GM18870 (cell line): ENCODE measurements at regions not wholly inside any gene's neighbourhood (a gene's known extent, or its start where the extent isn't known, plus 50 kb on each side); places are given as distances from the start of the nearest gene placed in this dataset.

Experiments
- ATAC-seq: cut with Tn5 transposase; IDR thresholded peaks from one replicate; pipeline ENCODE4 v1.9.1; 2021; ENCODE audit warnings: moderate library complexity; ENCODE audit not compliant: unreplicated experiment

DNA sequence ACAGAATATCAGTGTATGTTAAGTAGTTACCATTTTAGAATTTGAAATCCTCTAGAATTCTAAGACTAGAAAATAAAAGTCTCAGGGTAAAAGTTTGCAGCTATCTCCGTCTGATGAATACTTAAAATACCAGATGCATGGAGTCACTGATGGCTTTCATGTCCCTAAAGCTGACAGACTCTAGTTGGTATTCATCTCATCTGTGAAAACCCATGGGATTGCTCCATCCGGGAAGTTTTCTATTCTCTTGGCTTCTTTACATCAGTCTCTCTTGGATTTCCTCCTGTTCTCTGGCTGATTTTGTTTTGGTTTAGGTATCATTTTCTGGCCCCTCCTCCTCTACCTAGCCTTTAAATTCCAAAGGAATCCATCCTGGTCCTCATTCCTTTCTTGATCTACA, 465.6 kb upstream of the POU3F3 start:
- ATAC-seq, result no peak

DNA sequence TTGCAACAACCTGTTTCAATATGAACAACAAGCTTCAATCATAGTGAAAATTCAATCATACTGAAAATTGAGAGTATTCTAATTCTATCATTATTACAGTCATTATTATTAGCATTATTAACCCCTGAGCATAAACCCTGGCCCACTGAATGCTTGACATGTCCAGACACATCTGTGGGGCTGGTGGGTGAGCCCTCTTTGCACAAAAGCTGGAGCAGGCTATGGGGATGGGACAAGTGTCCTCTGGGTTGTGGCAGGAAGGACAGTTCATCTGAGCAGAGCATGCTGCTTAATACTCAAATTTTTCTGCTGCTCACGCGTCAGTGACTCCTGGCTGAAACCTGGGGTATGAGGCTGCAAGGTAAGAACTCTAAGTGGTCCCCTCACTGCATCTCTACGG, 451.1 kb upstream of the POU3F3 start:
- no peak for ATAC-seq

DNA sequence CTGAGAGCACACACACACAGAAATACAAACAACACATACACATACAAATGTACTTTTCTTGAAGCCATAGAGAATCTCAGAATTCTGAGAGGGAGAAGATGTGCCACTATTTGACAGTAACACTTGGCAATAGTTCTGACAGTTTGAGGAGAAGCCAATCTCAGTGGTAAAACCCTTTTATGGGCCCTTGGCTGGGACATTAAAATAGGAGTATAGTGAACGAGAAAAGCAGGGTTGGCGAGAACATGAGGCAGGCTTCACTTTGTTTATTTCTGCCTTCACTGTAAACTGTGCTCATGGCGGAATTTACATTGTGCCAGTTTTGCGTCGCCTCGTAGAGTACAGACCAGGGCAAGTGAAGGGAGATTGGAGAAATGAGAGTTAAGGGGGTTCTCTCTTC, 449.4 kb upstream of the POU3F3 start:
- no peak for ATAC-seq

DNA sequence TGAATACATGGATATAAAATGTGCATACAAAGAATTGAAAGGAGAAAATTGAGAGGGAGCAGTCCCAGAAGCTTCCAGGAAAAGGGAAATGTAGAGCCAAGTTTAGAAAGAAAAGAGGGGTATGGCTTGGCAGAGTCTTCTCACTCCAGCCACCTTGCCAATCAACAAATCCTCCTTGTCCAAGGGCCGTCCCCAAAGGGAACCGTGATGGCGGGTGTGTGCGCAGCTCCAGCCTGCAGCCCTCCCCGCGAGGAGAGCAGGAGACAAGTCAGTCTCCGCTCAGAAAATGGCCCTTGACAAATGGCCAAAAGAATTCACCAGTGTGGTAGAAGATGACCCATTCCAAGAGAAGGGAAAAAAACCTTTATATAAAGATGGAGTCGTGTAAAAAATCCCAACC, 448.3 kb upstream of the POU3F3 start:
- no peak for ATAC-seq

DNA sequence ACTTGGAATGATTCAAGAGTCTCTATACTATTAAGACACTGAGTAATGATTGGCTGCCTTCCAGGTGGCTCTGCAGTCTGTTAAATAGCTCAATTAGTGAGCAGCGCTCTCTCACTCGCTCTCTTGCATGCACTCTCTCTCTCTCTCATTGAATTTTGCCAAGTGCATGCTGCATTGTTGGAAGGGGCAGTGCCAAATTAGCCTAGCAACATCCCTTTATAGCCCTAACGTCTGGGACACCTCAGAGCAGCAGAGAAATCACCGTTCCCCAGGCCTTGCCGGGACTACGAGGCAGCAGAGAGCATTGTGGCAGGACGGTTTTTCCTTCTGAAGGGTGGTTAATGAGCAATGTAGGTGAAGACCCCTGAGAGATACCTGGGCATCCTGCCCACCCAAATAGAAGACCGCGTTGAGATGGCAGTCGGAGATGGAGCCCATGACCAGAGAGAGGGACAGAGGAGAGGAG, 447.6 kb upstream of the POU3F3 start:
- no peak for ATAC-seq

DNA sequence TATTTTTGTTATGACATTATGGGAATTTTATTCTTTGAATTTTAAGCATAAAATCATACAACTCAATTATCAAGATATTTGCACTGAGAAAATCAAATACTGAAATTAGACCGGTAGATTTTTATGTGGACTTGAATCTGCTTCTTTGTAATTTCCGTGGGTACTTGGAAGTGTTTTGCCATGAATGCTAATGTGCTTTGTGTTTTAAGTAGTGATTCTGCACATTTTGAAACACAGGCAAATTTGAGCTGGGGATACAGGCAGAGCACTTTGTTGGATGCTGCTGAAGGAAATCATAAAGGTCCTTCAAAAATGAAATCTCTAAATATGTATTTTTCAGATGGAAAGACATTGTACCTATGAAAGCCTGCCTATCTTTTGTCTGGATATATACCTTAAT, 446.3 kb upstream of the POU3F3 start:
- no peak for ATAC-seq

DNA sequence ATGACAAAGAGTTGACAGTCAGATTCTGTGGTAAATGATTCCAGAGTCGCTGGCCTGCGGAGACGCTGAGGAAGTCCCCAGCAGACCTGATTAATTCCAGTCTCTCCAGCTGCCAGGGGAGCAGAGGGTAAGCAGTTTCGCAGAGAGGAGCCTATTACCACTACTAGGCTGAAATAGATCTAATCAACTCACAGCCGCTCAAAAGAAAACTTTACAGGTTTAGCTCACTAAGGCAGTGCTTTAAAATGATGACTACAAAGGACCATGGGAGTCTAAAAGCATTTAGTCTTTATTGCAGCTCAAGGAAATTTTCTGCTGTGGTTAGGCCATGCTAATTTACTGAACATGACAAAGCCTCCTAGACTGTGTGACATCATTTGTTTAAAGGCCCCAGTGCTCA, 445.6 kb upstream of the POU3F3 start:
- ATAC-seq, result no peak

DNA sequence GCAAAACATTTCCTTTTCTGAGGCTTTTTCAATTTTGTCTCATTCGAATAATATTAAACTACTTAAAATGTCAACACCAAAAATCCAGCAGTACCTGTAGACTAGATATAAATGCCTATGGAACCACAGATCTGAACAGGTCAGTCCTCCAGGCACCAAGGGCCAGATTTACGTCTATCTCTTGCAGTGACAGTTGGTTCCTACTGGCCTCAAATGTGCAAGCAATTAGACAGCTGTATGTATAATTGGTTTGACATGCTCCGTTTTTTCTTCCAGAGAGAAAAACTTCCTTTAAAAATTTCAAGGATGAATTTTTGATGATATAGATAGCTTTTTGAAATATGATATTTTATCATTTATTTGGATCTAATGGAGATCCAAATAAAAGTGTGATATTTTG, 443.8 kb upstream of the POU3F3 start:
- no peak for ATAC-seq

DNA sequence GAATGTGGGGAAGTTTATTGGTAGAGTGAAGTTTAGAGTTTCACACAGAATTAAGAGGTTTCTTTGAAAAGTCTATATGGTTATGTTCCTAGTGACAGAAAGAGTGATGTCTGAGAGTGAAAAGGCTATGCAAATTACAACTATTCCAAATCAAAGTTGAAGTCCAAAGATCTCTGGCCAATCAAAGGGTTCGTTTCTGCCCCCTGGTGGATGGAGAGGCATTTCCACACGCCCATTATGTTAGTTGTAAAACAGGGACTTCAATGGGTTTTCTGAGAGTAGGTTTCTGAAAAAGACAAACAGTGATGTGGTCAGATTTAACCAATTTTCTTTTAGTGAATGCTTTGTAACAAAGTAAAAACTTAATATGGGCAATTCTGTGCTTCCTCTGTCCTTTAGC, 441.5 kb upstream of the POU3F3 start:
- no peak for ATAC-seq

DNA sequence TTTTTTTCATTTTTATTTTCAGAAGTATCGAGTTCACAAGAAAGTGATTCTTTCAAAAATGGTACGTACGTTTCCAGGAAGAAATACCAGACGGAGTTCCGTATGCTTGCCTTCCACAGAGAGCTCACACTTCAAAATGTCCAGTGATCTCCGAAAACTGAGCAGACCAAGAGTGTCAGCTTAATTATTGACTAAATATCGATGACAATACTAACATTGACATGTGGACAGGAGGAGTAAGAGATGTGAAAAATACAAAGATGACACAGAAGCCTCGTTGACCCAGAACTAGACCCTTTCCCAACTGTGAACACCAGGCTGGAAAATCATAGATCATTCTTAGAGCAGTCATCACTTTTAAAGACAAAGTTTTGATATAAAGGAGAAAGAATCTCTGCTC, 440.0 kb upstream of the POU3F3 start:
- no peak for ATAC-seq

DNA sequence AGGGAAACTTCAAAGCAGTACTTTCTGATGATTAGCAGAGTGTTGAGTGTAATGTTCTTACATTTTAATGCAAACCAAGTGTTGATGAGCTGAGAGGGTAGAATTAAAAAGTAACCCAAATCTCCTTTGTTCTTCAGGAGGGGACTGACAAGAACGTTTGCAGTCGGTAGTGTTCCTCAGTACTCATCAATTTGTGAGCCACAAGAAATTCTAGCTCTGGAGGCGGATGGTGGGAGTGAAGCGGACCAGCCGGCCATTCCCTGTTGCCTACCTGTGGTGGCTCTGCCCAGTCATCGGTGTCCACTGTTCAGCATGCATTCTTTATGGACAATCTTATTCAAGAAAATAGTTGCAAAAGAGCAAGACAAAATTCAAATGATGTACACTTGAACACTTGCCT, 438.6 kb upstream of the POU3F3 start:
- ATAC-seq, result no peak

DNA sequence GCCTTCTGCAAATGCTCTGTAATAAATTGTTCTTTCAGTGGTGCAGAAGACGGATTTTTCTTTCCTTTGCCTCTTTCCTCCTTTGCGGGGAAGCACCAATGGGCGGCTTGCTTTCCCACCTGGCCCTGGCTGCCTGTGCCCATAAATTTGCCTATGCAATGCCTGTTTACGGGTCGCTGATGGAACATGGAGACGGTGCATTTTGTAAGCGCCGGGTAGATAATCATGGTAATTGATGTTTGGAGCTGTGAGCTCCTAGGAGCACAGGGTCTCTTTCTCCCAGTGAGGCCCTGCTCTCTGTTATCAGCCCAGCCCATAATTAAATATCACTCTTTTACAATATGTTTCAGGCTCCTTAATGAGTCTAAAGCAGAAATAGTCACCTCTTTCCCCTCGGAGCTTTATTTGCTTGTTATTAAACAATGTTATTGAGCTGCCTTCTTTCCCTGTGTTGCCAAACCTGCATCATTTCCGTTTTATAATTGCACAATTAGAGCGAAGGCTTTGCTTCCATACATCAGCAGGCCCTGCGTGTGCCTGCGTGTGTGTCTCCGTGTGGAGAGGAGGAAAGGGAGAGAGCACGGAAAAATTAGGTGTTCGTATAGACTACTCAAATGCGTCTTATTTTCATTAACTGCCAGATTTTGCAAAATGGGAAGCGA, 437.4 kb upstream of the POU3F3 start:
- ATAC-seq, result no peak

DNA sequence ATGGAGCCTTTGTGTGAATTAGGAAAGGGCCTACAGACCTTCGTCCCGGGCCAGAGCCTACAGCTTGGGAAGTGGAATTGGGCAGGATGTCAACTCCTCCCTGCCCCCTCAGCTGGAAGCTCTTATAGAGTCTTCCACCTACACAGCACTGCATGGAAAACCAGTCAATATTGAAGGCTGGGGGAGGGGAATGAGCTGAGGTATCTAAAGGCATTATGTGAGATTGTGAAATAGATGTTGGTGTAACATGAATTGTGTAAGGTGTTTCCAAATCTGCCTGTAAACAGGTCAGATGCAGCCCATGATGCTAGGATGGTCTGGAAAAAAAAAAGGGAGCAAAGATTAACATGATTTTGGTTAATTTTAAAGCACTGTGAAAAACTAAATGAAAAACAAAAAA, 433.5 kb upstream of the POU3F3 start:
- no peak for ATAC-seq

DNA sequence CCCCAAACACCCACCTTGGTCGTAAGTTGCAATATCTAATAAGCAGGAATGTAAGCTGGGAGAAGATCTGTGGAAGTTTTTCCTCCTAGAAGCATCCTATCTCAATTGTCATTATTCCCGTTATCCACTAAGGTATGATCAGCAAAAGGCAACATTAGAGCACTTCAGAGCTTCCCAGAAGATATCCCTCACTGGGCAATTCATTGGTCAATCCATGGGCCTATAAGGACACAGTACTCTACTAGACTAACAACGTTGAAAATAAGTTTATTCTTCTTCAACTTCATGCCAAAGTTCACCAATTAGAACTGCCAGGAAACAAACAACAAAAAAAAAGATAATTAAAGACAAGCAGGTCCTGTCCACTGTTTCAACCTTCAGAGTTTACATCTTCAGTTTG, 433.0 kb upstream of the POU3F3 start:
- ATAC-seq, result no peak

DNA sequence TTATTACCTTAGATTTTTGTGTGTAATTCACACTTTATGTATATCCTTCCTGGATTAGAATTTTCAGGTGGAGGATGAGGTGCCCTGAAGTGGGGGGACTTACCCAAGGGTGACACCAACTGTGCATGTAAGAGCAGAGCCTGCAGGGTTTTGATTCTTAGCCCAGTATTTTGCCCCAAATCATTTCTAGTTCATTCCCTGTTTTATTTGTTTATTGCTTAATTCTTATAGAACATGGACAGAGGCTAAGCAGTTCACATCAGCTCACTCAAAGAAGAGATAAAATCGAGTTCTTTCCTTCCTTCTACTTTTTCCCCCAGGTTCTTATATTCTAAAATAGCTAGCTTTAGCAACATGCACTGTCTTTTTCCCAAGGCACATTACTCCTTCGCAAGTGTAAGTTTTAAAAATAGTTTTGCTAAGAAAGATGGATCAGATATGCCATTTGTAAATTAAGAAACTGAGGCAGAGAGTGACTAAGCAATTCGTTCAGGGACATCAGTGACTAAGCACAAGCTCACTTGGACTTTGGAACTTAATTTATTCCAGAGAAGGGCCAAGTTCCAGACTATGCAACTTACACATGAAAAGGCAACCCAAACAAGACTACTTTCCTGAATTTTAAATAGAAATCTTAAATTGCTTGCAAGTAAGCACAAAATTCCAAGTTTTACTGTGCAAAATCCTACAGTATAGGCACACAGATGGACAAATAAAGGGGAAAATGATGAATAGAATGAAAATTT, 427.9 kb upstream of the POU3F3 start:
- ATAC-seq, result no peak

DNA sequence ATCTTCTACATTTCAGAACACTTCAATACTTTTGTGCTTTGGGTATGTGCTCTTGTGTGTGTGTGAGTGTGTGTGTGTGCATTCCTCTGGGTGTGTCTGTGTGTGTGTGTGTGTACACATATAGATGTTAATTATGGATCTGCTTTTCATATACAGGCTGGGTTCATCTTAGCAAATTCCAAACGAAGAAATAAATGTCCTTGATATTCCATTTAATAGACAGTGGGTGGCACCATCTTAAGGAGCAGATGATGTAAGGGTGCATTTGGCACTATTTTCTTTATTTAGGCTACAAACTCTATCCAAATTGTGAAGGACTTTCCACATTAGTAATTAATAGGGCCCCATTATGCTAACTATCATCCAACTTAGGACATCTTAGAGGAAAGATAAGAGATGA, 425.8 kb upstream of the POU3F3 start:
- ATAC-seq, result no peak

DNA sequence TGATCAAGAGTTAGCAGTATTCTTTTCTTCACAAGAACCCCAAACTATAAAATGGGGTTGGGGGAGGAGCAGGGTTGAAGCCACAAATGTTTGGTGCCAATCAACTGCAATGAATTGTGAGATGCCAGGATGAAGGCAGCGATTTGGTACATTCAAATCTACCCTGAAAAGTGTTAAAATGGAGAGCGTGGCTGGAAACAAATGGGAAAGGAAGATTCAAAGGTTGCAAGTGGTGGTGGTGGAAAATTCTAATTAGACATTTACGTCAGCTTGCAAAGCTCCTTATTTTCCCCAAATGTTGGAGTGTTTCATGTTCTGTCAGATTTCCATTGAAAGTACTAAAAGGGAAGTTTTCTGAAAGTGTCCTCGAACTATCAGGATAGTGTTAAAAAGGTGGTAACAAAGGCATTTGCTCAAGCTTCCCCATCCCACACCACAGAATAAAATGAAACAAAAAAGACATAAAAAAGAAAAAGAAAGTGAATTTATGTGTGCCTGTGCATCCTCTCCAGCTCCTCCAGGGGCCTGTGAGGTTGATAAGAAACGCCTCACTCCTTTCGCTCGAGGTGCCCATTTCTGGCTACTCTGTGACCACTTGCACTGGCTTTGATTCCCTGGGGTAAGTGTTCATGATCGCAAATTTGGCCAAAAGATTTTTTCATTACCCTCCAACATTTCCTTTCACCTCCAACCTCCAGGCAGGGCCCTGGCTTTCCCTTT, 424.1 kb upstream of the POU3F3 start:
- ATAC-seq, result no peak

DNA sequence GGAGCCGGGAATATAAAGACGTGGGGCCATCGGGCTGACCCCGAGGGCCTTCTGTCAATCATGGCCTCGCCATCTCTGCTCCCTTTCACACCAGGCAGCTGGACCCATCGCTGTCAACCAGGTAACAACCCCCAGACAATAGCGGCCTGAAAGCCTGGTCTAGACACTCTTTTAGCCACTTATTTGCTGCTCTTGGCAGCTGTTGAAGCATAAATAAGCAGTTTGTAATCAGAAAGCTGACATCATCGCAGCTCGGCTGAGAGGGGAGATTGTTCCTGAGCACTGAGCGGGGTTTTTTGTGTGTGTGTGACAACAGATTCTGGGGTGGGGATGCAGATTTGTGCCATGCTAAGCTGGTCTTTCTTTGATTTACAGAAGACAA, 423.6 kb upstream of the POU3F3 start:
- ATAC-seq, result no peak

DNA sequence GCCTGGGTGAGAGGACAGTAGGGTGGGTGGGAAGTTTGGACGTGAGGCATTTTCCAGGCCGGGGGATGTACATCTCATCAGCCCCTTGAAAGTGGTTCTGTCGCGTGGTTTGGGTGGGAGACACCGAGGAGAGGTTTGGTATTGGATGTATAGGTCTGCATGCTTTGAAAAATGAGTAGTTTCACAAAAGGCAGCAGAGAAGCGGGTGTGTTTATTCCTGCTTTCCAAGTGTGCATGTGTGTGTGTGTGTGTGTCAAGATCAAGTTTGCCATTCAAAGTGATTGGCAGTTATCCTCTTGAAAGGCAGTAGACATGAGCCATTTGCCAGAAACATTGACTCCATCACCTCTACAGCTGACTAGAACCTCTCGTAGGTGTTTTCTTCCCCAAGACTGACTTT, 423.1 kb upstream of the POU3F3 start:
- ATAC-seq, result no peak

DNA sequence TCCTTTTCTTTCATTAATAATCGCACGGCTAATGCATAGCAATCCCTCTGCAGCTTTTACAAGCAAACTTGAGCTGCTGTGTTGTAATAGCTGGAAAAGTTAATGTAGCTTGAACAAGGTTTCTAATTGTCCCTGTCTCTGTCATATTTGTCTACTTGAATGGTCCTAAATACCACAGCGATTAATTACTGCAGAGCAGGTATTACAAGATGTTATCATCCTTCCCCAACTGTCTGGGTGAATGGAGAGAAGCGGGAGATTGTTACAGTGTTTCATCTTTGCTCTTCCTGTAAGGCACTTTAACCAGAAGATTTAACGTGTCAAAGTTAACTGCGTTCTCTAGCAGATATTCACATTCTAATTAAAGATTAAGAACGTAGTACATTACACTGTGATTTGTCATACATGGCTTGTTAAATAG, 422.2 kb upstream of the POU3F3 start:
- ATAC-seq, result no peak

DNA sequence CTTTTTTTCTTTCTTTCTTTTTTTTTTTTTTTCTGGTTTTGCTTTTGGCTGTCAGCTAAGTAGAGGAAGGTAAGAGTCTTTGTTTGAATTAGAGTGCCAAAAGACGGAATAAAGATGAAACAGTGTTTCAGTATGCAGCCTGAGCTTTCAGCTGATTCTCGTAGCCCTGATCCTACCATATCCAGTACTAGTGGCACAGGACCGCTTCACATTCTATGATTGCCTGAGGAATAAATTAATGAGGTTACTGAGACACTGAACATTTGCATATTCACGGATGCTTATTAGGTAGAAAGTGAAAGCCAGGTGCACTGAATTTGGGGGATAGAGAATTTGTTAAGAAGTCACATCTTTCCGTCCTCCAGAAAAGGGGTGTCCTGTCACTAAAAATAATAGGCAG, 421.5 kb upstream of the POU3F3 start:
- no peak for ATAC-seq

DNA sequence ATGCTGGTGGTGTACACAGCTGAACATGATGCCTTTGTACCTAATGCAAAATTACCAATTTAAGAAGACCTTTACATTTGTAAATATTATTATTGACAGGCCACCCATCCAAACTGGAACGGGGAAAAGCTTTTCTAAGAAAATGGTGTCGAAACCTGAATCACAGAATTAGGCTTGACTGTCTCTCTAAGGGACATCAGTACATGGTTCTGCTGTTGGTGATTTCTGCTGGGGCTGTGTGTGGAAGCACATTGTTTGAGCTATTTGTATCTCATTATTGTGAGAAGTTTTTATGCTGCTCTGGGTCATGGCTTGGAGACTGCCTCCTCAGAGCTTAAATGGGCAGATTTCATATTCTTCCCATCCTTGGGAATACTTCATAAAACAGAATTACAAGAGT, 420.9 kb upstream of the POU3F3 start:
- ATAC-seq, result no peak
